Thymus (tissue), 11 donors: ENCODE measurements at regions not wholly inside any gene's neighbourhood (a gene's known extent, or its start where the extent isn't known, plus 50 kb on each side); places are given as distances from the start of the nearest gene placed in this dataset.

Experiments
- DNase-seq, 9 donors: peaks; one replicate each; pipeline ENCODE4 v3.0.0-alpha.2; 2013; ENCODE audit warnings: low spot score in 9 of 9, low read depth in 6 of 9, missing footprints in 1 of 9
- H3K27ac ChIP-seq, 2 donors: one replicate each; pipeline ENCODE4 v1.5.1; 2013; ENCODE audit warnings: control low read depth in 1 of 2, low read depth in 1 of 2, low read length in 1 of 2, mild to moderate bottlenecking in 1 of 2, moderate library complexity in 1 of 2
- H3K27me3 ChIP-seq, 2 donors: one replicate each; pipeline ENCODE4 v1.5.1; 2013; ENCODE audit warnings: low read length in 1 of 2; ENCODE audit not compliant: control insufficient read depth in 2 of 2, insufficient read depth in 1 of 2
- H3K36me3 ChIP-seq, 2 donors: one replicate each; pipeline ENCODE4 v1.5.1; 2013; ENCODE audit warnings: low read length in 1 of 2, mild to moderate bottlenecking in 1 of 2, moderate library complexity in 1 of 2; ENCODE audit not compliant: control insufficient read depth in 2 of 2, insufficient read depth in 2 of 2
- H3K4me1 ChIP-seq, 2 donors: one replicate each; pipeline ENCODE4 v1.5.1; 2013; ENCODE audit warnings: low read length in 2 of 2; ENCODE audit not compliant: control insufficient read depth in 2 of 2, insufficient read depth in 2 of 2
- H3K4me3 ChIP-seq, 2 donors: one replicate each; pipeline ENCODE4 v1.5.1; 2013; ENCODE audit warnings: low read length in 2 of 2, control low read depth in 1 of 2, mild to moderate bottlenecking in 1 of 2
- H3K9me3 ChIP-seq, 2 donors: one replicate each; pipeline ENCODE4 v1.5.1; 2013; ENCODE audit warnings: low read length in 1 of 2, mild to moderate bottlenecking in 1 of 2; ENCODE audit not compliant: control insufficient read depth in 2 of 2, insufficient read depth in 1 of 2
- WGBS: extraction: QIAGEN DNeasy Blood & Tissue Kit; methylation state at CpG from one replicate; pipeline ENCODE4 v1.1.7; 2013; 5-methylcytosine and 5-hydroxymethylcytosine counted together
- donor health status: healthy.

- H3K4me3 ChIP-seq = no peak overlapping the region
- no peaks in the 10 kb centered on the region for H3K4me1 ChIP-seq
- peaks cover 0 to 9% of the 10 kb centered on the region in 2 donors for H3K9me3 ChIP-seq
- 89% methylated on average over 1 of the region's 1 CpG for WGBS
- H3K36me3 ChIP-seq = no peaks in the 10 kb centered on the region
- no peaks in the 10 kb centered on the region for H3K27me3 ChIP-seq
- no peak overlapping the region for H3K27ac ChIP-seq
- DNase-seq = no peak
Measured at GRCh38 chr7:84640637-84641036, 446.0 kb upstream of the SEMA3A start.

DNA sequence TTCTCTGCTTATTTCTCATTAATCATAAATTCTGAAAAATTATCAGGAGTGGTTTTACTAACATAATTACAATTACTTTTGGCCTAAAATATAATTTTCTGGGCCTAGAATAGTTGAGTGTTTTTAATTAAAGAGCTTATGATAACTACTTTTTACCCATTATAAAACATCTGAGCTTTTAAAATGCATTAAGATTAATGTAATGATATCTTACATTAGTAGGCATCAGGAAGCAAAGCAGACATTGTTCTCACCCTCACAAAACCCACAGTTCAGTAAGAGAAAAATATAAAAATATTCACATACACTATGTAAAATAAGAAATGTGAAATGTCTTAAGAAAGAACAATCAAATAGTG, 443.7 kb upstream of the SEMA3A start:
- H3K4me3 ChIP-seq = no peak overlapping the region
- no peak for DNase-seq
- H3K27me3 ChIP-seq = no peaks in the 10 kb centered on the region
- H3K4me1 ChIP-seq = no peaks in the 10 kb centered on the region
- peaks cover 0 to 9% of the 10 kb centered on the region in 2 donors for H3K9me3 ChIP-seq
- no peaks in the 10 kb centered on the region for H3K36me3 ChIP-seq
- no peak overlapping the region for H3K27ac ChIP-seq

GRCh38 chr7:84637568-84638338, 443.2 kb upstream of the SEMA3A start:
- H3K4me3 ChIP-seq = no peak overlapping the region
- H3K9me3 ChIP-seq = peaks cover 0 to 9% of the 10 kb centered on the region in 2 donors
- H3K27me3 ChIP-seq = no peaks in the 10 kb centered on the region
- no peaks in the 10 kb centered on the region for H3K4me1 ChIP-seq
- DNase-seq = no peak
- 91% methylated on average over 2 of the region's 2 CpGs for whole genome bisulfite sequencing
- no peak overlapping the region for H3K27ac ChIP-seq
- H3K36me3 ChIP-seq = no peaks in the 10 kb centered on the region

DNA sequence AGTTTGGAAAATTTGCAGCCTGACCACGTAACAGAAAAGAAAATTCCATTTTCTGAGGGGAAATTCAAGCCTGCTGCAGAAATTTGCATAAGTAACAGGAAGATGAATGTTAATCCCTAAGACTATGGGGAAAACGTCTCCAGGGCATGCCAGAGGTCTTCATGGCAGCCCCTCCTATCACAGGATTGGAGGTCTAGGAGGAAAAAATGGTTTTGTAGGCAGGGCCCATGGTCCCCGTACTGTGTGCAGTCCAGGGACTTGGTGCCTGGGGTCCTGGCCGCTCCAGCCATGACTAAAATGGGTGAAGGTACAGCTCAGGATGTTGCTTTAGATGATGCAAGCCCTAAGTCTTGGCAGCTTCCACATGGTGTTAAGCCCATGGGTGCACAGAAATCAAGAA, 437.3 kb upstream of the SEMA3A start:
- no peak overlapping the region for H3K4me3 ChIP-seq

DNA sequence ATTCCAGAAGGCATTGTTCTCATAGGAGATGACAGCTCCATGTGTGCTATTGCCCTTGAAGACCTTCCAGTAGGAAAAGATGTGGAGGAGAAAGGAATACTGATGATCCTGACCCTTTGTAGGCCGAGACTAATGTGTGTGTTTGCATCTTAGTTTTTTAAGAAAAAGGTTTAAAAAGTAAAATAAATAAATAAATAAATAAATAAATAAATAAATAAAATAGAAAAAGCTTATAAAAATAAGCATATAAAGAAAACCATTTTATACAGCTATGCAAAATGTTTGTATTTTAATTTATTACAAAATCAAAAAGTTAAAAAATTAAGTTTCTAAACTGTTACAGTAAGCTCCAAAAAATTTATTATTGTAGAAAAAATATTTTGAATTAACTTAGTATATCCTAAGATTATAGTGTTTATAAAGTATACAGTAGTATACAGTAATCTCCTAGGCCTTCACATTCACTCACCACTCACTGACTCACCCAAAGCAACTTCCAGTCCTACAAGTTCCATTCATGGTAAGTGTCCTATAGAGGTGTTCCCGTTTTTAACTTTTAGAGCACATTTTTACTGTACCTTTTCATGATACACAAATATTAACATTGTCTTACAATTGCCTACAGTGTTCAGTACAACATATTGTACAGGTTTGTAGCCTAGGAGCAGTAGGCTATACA, 435.2 kb upstream of the SEMA3A start:
- no peaks in the 10 kb centered on the region for H3K27me3 ChIP-seq
- no peak overlapping the region for H3K27ac ChIP-seq
- 88% methylated on average over 2 of the region's 2 CpGs for WGBS
- no peaks in the 10 kb centered on the region for H3K4me1 ChIP-seq
- no peaks in the 10 kb centered on the region for H3K36me3 ChIP-seq
- H3K4me3 ChIP-seq = no peak overlapping the region
- peaks cover 0 to 8% of the 10 kb centered on the region in 2 donors for H3K9me3 ChIP-seq
- DNase-seq = no peak

More for the DNA sequence above, 437.3 kb upstream of the SEMA3A start:
- no peaks in the 10 kb centered on the region for H3K27me3 ChIP-seq
- no peaks in the 10 kb centered on the region for H3K4me1 ChIP-seq
- H3K36me3 ChIP-seq = no peaks in the 10 kb centered on the region
- no peak for DNase-seq
- 81% methylated on average over 4 of the region's 4 CpGs for WGBS
- peaks cover 0 to 10% of the 10 kb centered on the region in 2 donors for H3K9me3 ChIP-seq
- no peak overlapping the region for H3K27ac ChIP-seq

- H3K9me3 ChIP-seq = peaks cover 0 to 8% of the 10 kb centered on the region in 2 donors
- no peaks in the 10 kb centered on the region for H3K27me3 ChIP-seq
- H3K36me3 ChIP-seq = no peaks in the 10 kb centered on the region
- H3K4me1 ChIP-seq = no peaks in the 10 kb centered on the region
- H3K27ac ChIP-seq = no peak overlapping the region
- no peak overlapping the region for H3K4me3 ChIP-seq
- no peak for DNase-seq
- 98% methylated on average over 3 of the region's 3 CpGs for WGBS
Measured at GRCh38 chr7:84629216-84629615, 434.6 kb upstream of the SEMA3A start.

DNA sequence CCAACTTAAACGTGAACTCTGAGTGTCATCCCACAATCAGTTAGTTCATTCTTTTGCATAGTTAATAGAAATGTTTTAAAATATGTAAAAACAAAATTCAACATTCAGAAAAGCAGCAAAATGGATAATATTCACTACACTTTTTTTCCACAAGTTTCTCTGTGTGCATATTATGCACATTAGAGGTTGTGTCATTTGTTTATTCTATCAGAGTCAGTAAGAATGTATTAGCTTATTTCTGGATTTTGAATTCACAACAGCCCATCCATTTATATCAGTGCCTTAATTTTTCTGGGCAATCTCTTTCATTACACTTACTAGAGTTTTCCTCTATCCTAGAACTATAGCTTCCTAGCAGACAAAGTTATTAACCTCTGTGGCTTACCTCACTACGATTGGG, 432.7 kb upstream of the SEMA3A start:
- WGBS = 47% methylated on average over 2 of the region's 2 CpGs
- H3K36me3 ChIP-seq = no peaks in the 10 kb centered on the region
- DNase-seq = no peak
- H3K27me3 ChIP-seq = no peaks in the 10 kb centered on the region
- H3K9me3 ChIP-seq = peaks cover 0 to 5% of the 10 kb centered on the region in 2 donors
- no peak overlapping the region for H3K27ac ChIP-seq
- no peak overlapping the region for H3K4me3 ChIP-seq
- no peaks in the 10 kb centered on the region for H3K4me1 ChIP-seq

DNA sequence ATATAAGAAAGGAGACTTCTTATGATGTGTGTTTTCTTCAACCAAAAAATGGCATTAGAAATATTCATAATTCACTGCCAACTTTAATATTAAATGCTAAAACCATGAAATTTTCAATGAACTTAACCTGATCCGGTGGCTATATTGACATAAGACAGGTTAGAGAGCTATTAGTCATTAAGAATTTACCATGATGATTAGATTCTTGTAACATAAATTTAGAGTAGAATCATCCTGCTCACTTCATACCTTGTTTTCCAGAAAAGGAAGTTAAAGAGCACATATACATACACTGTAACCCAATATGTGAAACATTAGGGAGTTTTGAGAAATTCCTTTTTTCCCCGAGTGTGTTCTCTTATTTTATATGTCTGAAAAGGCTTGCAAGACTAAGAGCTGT, 430.3 kb upstream of the SEMA3A start:
- H3K27me3 ChIP-seq = no peaks in the 10 kb centered on the region
- H3K36me3 ChIP-seq = no peaks in the 10 kb centered on the region
- no peak overlapping the region for H3K4me3 ChIP-seq
- H3K27ac ChIP-seq = no peak overlapping the region
- WGBS = 85% methylated on average over 2 of the region's 2 CpGs
- H3K4me1 ChIP-seq = no peaks in the 10 kb centered on the region
- no peaks in the 10 kb centered on the region for H3K9me3 ChIP-seq
- DNase-seq = no peak

DNA sequence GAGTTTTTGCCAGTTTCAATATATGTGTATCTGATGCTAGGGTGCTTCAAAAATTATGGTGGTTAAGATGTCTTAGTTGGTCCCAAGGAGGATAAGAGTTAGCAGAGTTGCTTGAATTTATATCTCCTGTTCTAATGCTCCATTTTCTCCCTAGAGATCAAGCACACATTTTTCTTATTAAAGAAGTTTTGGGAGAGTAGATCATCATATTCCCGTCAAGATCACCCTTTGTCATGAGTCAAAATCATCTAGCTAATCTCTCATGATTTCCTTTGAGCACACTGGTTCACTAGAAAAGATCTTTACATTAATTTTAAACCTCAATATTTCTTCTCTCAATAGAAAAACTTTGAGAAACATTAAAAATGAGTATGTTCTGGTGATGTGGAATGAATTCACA, 429.9 kb upstream of the SEMA3A start:
- Histone ChIP-seq H3K36me3 (no peaks in the 10 kb centered on the region), H3K27me3 (no peaks in the 10 kb centered on the region), H3K4me1 (no peaks in the 10 kb centered on the region), H3K4me3 (no peak overlapping the region), H3K27ac (no peak overlapping the region), H3K9me3 (no peaks in the 10 kb centered on the region)
- WGBS = 92% methylated on average over 1 of the region's 1 CpG
- no peak for DNase-seq
